ENCODE measurements at regions not wholly inside any gene's neighbourhood (a gene's known extent, or its start where the extent isn't known, plus 50 kb on each side); places are given as distances from the start of the nearest gene placed in this dataset.
A peak's percentile ranks its signal among the peaks of the same experiment; 100 is the strongest.

DNA sequence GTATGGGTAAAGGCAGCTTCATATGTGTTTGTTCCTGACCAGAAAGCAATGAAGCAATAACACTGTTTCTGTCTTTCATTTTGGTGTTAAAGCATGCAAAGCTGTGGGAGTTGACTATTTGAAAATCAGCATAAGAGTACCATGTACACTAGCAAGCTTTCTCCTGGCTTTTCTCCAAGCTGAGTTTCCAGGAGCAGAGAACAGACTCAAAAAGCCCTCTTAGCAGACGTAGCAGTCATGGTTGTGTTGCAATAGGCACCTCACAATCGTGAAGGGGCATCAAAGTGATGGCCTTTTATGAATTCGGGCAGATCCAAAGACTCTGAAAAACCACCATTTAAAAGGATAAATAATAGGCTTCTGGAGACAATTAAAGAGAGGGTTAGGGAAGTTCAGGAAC is 159.7 kb downstream of the PTGER3 start:
- TF ChIP-seq, protein P1, sequence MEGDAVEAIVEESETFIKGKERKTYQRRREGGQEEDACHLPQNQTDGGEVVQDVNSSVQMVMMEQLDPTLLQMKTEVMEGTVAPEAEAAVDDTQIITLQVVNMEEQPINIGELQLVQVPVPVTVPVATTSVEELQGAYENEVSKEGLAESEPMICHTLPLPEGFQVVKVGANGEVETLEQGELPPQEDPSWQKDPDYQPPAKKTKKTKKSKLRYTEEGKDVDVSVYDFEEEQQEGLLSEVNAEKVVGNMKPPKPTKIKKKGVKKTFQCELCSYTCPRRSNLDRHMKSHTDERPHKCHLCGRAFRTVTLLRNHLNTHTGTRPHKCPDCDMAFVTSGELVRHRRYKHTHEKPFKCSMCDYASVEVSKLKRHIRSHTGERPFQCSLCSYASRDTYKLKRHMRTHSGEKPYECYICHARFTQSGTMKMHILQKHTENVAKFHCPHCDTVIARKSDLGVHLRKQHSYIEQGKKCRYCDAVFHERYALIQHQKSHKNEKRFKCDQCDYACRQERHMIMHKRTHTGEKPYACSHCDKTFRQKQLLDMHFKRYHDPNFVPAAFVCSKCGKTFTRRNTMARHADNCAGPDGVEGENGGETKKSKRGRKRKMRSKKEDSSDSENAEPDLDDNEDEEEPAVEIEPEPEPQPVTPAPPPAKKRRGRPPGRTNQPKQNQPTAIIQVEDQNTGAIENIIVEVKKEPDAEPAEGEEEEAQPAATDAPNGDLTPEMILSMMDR (IDR thresholded peaks at IDR 0.05) = no peak
- Histone ChIP-seq H3K4me1 (peaks cover 0 to 36% (median 11%) of the 10 kb centered on the region in 4 donors), H3K4me3 (no peak overlapping the region), H3K36me3 (no peaks in the 10 kb centered on the region), H3K27me3 (no peaks in the 10 kb centered on the region), H3K27ac (no peak overlapping the region), H3K9me3 (no peaks in the 10 kb centered on the region)
- intact Hi-C loops (cut with DNase I; ENCODE audit: low total_unique reads) = no loop called here
- DNase-seq = no peak

DNA sequence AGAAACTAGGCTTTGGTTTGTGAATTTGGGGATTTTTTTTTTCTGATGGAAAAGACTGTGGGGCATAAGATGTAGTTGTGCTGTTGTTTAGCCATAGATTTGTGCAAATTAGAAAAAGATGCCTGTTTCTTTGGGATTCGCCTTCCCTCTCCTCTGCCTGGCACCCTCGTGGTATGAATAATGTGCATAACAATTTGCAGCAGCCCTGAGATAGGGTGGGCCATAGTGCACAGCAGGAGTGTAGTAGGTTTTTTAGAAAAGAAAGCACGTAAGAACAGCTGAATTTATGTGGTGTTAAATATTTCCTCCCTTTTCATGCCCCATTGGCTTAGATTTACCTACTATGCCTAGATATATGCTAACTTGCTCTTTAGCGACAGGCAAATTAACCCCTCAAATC is 158.9 kb downstream of the PTGER3 start:
- H3K27me3 ChIP-seq = no peaks in the 10 kb centered on the region
- H3K9me3 ChIP-seq = no peaks in the 10 kb centered on the region
- no peaks in the 10 kb centered on the region for H3K36me3 ChIP-seq
- peaks cover 0 to 36% (median 11%) of the 10 kb centered on the region in 4 donors for H3K4me1 ChIP-seq
- no peak overlapping the region for H3K27ac ChIP-seq
- intact Hi-C loops (cut with DNase I; ENCODE audit: low total_unique reads) = no loop called here
- no peak for DNase-seq
- H3K4me3 ChIP-seq = no peak overlapping the region
- TF ChIP-seq, protein P1 (IDR thresholded peaks at IDR 0.05) = no peak

DNA sequence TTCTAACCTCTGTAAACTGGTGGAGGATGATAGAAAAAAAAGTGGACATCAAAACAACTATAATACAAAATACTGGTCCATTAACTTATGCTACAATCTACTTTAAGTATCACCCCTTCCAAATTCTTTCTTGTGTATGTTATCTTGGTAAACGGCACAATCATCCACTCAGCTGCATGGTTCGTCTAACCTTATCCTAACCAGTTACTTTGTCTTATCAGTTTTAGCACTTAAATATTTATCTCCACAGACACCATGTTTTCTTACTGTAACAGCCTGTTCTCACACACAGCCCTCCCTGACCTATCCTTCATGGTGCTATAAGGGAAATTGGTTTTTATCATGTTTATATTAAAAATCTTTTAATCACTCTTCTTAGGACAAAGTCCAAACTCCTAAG is 157.2 kb downstream of the PTGER3 start:
- H3K4me3 ChIP-seq = no peak overlapping the region
- no peaks in the 10 kb centered on the region for H3K9me3 ChIP-seq
- TF ChIP-seq, protein P1 (IDR thresholded peaks at IDR 0.05) = no peak
- peaks cover 0 to 42% (median 11%) of the 10 kb centered on the region in 4 donors for H3K4me1 ChIP-seq
- peak overlapping the region in 1 of 2 donors; percentile 3 for H3K27ac ChIP-seq
- intact Hi-C loops (cut with DNase I; ENCODE audit: low total_unique reads) = loop anchor here (10.0 kb wide), 1 partner anchor 176 kb away; no protein-coding TSS in a partner anchor
- DNase-seq = no peak
- H3K27me3 ChIP-seq = no peaks in the 10 kb centered on the region
- no peaks in the 10 kb centered on the region for H3K36me3 ChIP-seq

DNA sequence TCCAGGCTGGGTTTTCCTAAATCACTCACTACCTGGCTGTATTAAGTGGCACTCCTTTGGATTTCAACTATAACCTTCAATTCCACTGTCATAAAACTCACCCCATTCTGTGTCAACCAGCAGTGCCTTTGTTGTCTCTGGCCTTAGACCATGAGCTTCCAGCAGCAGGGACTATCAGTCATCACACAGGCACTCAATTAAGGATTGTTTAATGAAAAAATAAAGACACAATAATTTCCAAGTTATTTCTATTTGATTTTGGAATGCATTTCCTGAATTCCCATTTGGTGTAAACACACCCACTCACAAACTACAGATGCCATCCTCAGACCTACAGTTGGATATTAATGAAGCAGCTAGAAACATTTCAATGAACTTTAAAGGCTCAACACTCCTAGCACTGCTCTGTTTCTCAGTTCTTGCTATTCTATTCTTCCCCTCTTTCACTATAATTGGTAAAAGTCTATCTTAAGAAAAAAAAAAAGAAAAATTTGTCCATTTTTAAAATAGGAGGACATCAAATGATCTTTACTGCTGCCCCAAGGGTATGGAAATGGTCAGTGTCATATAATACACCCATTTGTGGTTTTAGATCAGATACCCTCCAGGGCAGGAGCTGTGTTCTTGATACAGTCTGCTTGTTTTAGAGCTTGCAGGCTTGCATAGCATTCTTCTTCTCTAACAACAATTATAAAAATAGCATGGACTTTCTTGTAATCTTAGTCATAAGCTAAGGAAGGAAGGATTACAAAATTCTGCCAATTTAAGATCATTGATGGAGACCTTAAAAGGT is 156.4 kb downstream of the PTGER3 start:
- H3K9me3 ChIP-seq = no peaks in the 10 kb centered on the region
- no peaks in the 10 kb centered on the region for H3K27me3 ChIP-seq
- TF ChIP-seq, protein P1 (IDR thresholded peaks at IDR 0.05) = no peak
- intact Hi-C loops (cut with DNase I; ENCODE audit: low total_unique reads) = loop anchor here (10.0 kb wide), 1 partner anchor 176 kb away; no protein-coding TSS in a partner anchor
- no peaks in the 10 kb centered on the region for H3K36me3 ChIP-seq
- peak overlapping the region in 1 of 2 donors; percentile 14 for H3K27ac ChIP-seq
- no peak for DNase-seq
- peaks cover 0 to 47% (median 11%) of the 10 kb centered on the region in 4 donors for H3K4me1 ChIP-seq
- H3K4me3 ChIP-seq = no peak overlapping the region

DNA sequence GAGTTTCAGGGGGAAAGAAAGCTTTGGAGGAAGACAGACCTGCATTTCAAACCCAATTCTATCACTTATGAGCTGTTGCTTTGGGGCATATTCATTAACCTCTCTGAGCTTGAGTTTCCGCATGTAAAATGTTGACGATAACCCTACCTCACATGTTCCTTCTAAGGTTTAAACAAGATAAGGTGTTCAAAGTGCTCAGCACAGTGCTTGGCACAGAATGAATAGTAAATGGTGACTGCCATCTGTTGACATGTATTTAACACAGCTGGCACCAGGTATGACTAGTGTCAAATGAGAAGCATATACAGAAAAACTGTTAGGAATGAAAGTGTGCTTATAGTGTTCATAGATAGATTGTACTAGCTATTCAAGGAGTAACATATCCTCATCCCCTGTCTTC is 155.5 kb downstream of the PTGER3 start:
- Histone ChIP-seq H3K4me1 (peaks cover 0 to 44% (median 11%) of the 10 kb centered on the region in 4 donors), H3K9me3 (no peaks in the 10 kb centered on the region), H3K4me3 (no peak overlapping the region), H3K27me3 (no peaks in the 10 kb centered on the region), H3K36me3 (no peaks in the 10 kb centered on the region), H3K27ac (peak overlapping the region in 1 of 2 donors; percentile 14)
- intact Hi-C loops (cut with DNase I; ENCODE audit: low total_unique reads) = loop anchor here (10.0 kb wide), 1 partner anchor 177 kb away; no protein-coding TSS in a partner anchor
- TF ChIP-seq, protein P1 (IDR thresholded peaks at IDR 0.05) = no peak
- DNase-seq = no peak
